Thyroid gland (tissue), 4 donors: ENCODE measurements at regions not wholly inside any gene's neighbourhood (a gene's known extent, or its start where the extent isn't known, plus 50 kb on each side); places are given as distances from the start of the nearest gene placed in this dataset.

ENCODE experiments used
- DNase-seq, 2 donors: peaks; one replicate each; pipeline ENCODE4 v3.0.0-alpha.2; 2019
- H3K27ac ChIP-seq, 3 donors: fragments of 200-600 bp; sonication (generic); 1 replicate in 2 of 3; 2 replicates in 1 of 3; pipeline ENCODE4 v1.5.1; 2016 to 2019; ENCODE audit warnings: mild to moderate bottlenecking in 1 of 3, moderate library complexity in 1 of 3
- H3K27me3 ChIP-seq: fragments of 200-600 bp; sonication (generic); one replicate; pipeline ENCODE4 v1.5.1; 2019
- H3K36me3 ChIP-seq, 2 donors: fragments of 200-600 bp; sonication (generic); one replicate each; pipeline ENCODE4 v1.5.1; 2016 to 2019
- H3K4me1 ChIP-seq, 2 donors: fragments of 200-600 bp; sonication (generic); one replicate each; pipeline ENCODE4 v1.5.1; 2017 to 2019
- H3K4me3 ChIP-seq, 3 donors: fragments of 200-600 bp; sonication (generic); replicated peaks in 1 of 3; 1 replicate in 2 of 3; 2 replicates in 1 of 3; pipeline ENCODE4 v1.5.1; 2016; ENCODE audit warnings: mild to moderate bottlenecking in 1 of 3
- H3K9me3 ChIP-seq: fragments of 200-600 bp; sonication (generic); one replicate; pipeline ENCODE4 v1.5.1; 2017
- CTCF ChIP-seq, 6 experiments: fragments of 200-600 bp in 3 of 6; fragments of 450-650 bp in 3 of 6; sonication (generic) in 3 of 6; IDR thresholded peaks; one replicate each; pipeline ENCODE4 v1.5.1; 2016 to 2019; ENCODE audit warnings: antibody characterized with exemption in 6 of 6, mild to moderate bottlenecking in 2 of 6, inconsistent platforms in 1 of 6, moderate library complexity in 1 of 6
- POLR2A ChIP-seq, 2 donors: fragments of 450-650 bp; IDR thresholded peaks; one replicate each; pipeline ENCODE4 v1.6.1; 2017; ENCODE audit warnings: antibody characterized with exemption in 2 of 2, mild to moderate bottlenecking in 2 of 2, moderate library complexity in 1 of 2
- WGBS, 2 donors: methylation state at CpG; one replicate each; pipeline ENCODE4 v1.1.5; 2017; 5-methylcytosine and 5-hydroxymethylcytosine counted together
- intact Hi-C: fragments of 100-400 bp; cut with DNase I; formaldehyde crosslinking; loops from one replicate; pipeline ENCODE4 v1.15.1; 2023

GRCh38 chr4:65983061-65983460 is 312.8 kb upstream of the EPHA5 start:
- DNase-seq = no peak
- intact Hi-C loops = no loop called here
- Histone ChIP-seq H3K4me1 (no peaks in the 10 kb centered on the region), H3K9me3 (no peaks in the 10 kb centered on the region), H3K27me3 (no peaks in the 10 kb centered on the region), H3K4me3 (no peak overlapping the region), H3K27ac (no peak overlapping the region), H3K36me3 (no peaks in the 10 kb centered on the region)
- TF ChIP-seq CTCF (IDR thresholded peaks at IDR 0.05) = no peak
- 71 to 76% methylated on average over 2 of the region's 2 CpGs for WGBS, 2 donors

- H3K9me3 ChIP-seq = no peaks in the 10 kb centered on the region
- intact Hi-C loops = no loop called here
- TF ChIP-seq CTCF (IDR thresholded peaks at IDR 0.05) (no peak), POLR2A (IDR thresholded peaks at IDR 0.05) (no peak)
- H3K4me3 ChIP-seq = no peak overlapping the region
- no peaks in the 10 kb centered on the region for H3K4me1 ChIP-seq
- H3K36me3 ChIP-seq = no peaks in the 10 kb centered on the region
- DNase-seq = no peak
- H3K27ac ChIP-seq = no peak overlapping the region
- no peaks in the 10 kb centered on the region for H3K27me3 ChIP-seq
- WGBS, 2 donors = 92 to 94% methylated on average over 2 of the region's 2 CpGs
Measured at GRCh38 chr4:65976287-65976686, 306.0 kb upstream of the EPHA5 start.

- DNase-seq = no peak
- intact Hi-C loops = no loop called here
Measured at GRCh38 chr4:65973186-65973585, 302.9 kb upstream of the EPHA5 start.

GRCh38 chr4:65971686-65972085 is 301.4 kb upstream of the EPHA5 start:
- Histone ChIP-seq H3K27ac (no peak overlapping the region), H3K36me3 (no peaks in the 10 kb centered on the region), H3K27me3 (no peaks in the 10 kb centered on the region), H3K4me1 (no peaks in the 10 kb centered on the region), H3K4me3 (no peak overlapping the region), H3K9me3 (no peaks in the 10 kb centered on the region)
- intact Hi-C loops = no loop called here
- 66 to 74% methylated on average over 2 of the region's 2 CpGs for WGBS, 2 donors
- DNase-seq = no peak
- TF ChIP-seq CTCF (IDR thresholded peaks at IDR 0.05) (no peak), POLR2A (IDR thresholded peaks at IDR 0.05) (no peak)

More at GRCh38 chr4:65973186-65973585, 302.9 kb upstream of the EPHA5 start:
- WGBS, 2 donors = 64 to 68% methylated on average over 9 of the region's 9 CpGs
- Histone ChIP-seq H3K9me3 (no peaks in the 10 kb centered on the region), H3K36me3 (no peaks in the 10 kb centered on the region), H3K4me3 (no peak overlapping the region), H3K27ac (no peak overlapping the region), H3K4me1 (no peaks in the 10 kb centered on the region), H3K27me3 (no peaks in the 10 kb centered on the region)
- TF ChIP-seq POLR2A (IDR thresholded peaks at IDR 0.05) (no peak), CTCF (IDR thresholded peaks at IDR 0.05) (no peak)

- Histone ChIP-seq H3K4me3 (no peak overlapping the region), H3K4me1 (no peaks in the 10 kb centered on the region), H3K36me3 (no peaks in the 10 kb centered on the region), H3K27me3 (no peaks in the 10 kb centered on the region), H3K27ac (no peak overlapping the region), H3K9me3 (no peaks in the 10 kb centered on the region)
- TF ChIP-seq POLR2A (IDR thresholded peaks at IDR 0.05) = no peak
- no peak for TF ChIP-seq CTCF (IDR thresholded peaks at IDR 0.05)
- 69 to 75% methylated on average over 7 of the region's 7 CpGs for WGBS, 2 donors
- DNase-seq = no peak
- intact Hi-C loops = no loop called here
Measured at GRCh38 chr4:65968831-65969558, 298.7 kb upstream of the EPHA5 start.
